HG03521 (cell line): ENCODE measurements at regions not wholly inside any gene's neighbourhood (a gene's known extent, or its start where the extent isn't known, plus 50 kb on each side); places are given as distances from the start of the nearest gene placed in this dataset.
A peak's percentile ranks its signal among the peaks of the same experiment; 100 is the strongest.

Source experiments
- ATAC-seq: cut with Tn5 transposase; IDR thresholded peaks from one replicate; pipeline ENCODE4 v1.9.1; 2021; ENCODE audit warnings: mild to moderate bottlenecking, moderate library complexity; ENCODE audit not compliant: unreplicated experiment

GRCh38 chr7:113715981-113716856, 202.6 kb downstream of the PPP1R3A start:
- no peak for ATAC-seq

DNA sequence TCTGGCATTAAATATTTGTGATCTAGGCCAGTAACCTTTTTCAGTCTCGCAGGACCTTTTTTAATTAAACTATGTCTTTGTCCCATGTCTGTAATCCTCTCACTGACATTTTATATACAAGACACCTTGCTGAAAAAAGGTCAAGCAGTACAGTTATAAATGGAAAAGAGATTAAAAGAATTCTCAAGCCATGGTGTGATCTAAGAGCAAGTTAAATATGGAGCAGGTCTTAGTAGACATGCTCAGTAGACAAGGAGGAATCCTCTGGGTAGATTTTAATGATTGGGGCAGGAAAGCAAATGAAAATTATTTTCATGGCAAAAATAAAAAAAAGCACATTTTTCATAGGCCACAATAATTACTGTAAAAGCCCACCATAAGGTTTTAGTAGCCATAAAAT, 203.5 kb downstream of the PPP1R3A start:
- ATAC-seq, result no peak

DNA sequence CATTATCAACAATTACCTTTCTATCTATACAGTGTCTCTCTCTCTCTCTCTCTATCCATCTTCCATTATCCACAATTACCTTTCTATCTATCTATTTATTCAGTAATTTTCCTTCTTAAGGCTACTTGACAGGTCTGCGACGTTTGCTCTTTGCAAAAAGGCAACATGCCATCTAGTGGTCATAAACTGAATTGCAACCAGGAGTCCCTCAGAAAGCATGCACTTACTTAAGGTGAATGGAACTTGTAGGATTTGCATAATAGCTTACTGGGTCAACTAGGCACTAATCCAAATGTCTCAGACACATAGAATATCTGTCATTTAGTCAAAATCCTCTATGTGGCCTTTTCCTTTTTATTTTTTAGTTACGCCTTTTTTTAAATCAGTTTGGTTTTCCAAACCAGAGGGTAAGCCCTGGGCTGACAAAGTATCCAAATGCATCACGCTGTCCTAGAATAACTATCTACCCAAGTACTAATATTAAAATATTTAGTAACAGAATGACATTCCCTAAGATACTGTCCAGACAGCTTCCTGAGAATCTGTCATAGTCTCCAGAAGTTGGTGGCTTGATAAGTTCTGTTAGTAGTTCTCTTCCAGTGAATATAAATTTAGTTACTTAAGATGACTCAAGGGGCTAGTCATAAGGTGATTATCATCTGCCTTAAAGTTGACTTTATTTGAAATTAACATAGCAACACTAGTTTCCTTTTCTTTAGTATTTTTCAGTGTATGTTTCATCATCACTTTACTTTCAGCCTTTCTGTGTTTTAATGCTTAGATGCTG, 208.3 kb downstream of the PPP1R3A start:
- peak; percentile 97 for ATAC-seq

DNA sequence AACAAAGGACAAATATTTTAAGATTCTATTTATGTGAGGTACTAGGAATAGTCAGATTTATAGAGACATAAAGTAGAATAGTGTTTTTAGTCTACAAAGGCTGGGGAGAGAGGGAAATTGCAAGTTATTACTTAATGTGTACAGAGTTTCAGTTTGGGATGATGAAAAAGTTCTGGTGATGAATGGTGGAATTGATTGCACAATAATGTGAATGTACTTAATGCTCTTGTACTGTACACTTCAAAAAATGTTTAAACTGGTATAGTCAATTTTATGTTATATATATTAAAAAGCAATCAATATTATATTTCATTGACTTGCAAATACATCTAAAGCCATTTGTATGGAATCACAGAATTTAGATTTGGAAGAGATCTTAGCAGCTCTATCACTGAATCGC, 213.4 kb downstream of the PPP1R3A start:
- no peak for ATAC-seq

DNA sequence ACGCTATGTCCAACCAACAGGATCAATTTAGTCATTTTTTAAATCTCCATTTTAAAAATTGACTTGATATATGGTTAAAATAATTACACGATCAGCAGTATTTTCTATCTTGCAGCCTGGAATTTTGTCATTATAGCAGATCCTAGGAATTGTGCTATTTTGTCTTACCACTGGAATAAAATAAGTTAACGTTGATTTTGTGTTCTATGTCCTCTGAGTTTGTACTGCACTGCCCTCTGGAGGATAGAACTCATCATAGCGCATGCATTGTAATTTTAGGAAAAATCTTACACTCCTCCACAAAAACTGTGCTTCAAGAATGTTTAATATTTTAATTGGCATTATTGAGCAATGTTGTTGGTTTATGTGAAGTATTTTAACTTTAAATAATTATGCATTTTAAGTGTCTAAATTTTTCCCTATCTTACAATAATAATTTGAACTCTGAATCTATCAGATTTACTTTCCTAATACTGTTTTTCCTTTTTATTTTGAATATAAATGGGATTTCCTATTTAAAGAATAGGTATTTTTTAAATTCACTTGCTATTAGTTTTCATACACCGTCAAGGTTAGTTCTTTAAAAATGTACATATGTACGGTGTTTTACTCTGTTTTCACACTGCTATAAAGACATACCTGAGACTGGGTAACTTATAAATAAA, 220.1 kb downstream of the PPP1R3A start:
- no peak for ATAC-seq

GRCh38 chr7:113694149-113694548, 224.7 kb downstream of the PPP1R3A start:
- no peak for ATAC-seq

- no peak for ATAC-seq
Measured at GRCh38 chr7:113684165-113684564, 234.6 kb downstream of the PPP1R3A start.

GRCh38 chr7:113677811-113678210, 241.0 kb downstream of the PPP1R3A start:
- ATAC-seq, result no peak

DNA sequence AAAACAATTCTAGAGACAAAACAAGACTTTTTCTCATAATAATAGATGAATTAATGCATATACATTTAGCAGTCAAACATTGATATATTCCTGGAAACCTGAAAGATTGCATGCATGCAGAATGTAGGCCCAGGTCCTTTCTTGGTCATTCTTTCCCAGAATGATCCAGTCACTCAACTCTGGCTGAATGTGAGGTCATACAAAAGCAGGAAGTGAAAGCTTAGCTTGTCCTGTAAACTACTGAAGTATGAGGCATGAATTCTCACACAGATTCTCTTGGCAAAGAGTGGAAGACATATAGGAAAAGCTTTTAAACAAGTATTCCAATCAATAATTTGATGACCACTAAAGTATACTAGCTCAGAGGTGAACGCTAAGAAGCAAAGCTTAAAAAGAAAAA, 253.9 kb downstream of the PPP1R3A start:
- ATAC-seq, result no peak

GRCh38 chr7:113659416-113659815, 259.4 kb downstream of the PPP1R3A start:
- no peak for ATAC-seq

- peak; percentile 86 for ATAC-seq
Measured at GRCh38 chr7:113657603-113658002, 261.2 kb downstream of the PPP1R3A start.

DNA sequence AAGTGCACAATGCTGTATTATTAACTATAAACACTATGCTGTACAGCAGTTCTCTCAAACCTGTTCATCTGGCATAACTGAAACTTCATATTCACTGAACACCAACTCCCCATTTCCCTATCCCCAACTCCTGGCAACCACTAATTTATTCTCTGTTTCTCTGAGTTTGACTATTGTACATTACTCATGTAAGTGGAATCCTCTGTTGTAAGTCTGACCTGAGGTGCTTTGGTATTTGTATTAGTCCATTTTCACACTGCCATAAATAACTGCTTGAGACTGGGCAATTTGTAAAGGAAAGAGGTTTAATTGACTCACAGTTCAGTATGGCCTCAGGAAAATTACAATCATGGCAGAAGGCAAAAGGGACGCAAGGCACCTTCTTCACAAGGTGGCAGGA, 266.3 kb downstream of the PPP1R3A start:
- no peak for ATAC-seq

DNA sequence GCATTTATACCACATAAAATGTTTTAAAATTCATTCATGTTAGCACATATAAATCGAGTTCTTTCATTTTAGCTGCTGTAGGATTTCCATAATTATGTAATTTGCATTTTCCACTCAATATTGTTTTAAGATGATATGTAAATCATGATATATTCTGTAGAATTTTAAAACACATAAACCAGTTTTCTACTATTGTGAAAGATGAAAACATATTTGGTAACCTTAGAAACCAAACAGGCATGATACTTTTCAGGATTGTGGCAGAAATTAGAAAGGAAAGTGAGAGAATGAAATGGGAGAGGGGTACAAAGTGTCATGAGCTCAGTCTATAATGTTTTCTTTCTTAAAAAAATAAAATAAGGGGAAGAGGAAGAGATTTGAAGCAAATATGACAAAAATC, 269.3 kb downstream of the PPP1R3A start:
- no peak for ATAC-seq

GRCh38 chr7:113639221-113639620, 279.6 kb downstream of the PPP1R3A start:
- ATAC-seq, result no peak

GRCh38 chr7:113636727-113637421, 281.9 kb downstream of the PPP1R3A start:
- ATAC-seq, result no peak

DNA sequence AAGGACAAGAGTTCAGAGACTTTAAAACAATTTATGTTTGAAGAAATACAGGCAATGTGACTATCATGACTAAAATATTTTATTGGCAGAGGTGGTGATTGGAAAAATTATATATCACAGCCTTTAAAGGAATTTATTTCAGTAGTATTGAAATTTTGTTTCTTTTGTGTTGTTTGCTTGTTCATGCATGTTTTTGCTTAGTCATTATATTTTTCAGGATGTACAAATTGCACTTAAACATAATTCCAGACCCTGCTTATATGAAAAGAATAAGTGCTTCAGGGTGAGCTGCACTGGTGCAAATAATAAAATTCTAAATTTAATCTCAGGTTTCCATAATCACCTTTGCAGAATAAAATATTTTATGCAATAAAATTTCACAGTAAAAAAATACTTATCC, 283.3 kb downstream of the PPP1R3A start:
- ATAC-seq, result no peak

- no peak for ATAC-seq
Measured at GRCh38 chr7:113633073-113633472, 285.7 kb downstream of the PPP1R3A start.

- no peak for ATAC-seq
Measured at GRCh38 chr7:113628948-113629847, 289.6 kb downstream of the PPP1R3A start.

DNA sequence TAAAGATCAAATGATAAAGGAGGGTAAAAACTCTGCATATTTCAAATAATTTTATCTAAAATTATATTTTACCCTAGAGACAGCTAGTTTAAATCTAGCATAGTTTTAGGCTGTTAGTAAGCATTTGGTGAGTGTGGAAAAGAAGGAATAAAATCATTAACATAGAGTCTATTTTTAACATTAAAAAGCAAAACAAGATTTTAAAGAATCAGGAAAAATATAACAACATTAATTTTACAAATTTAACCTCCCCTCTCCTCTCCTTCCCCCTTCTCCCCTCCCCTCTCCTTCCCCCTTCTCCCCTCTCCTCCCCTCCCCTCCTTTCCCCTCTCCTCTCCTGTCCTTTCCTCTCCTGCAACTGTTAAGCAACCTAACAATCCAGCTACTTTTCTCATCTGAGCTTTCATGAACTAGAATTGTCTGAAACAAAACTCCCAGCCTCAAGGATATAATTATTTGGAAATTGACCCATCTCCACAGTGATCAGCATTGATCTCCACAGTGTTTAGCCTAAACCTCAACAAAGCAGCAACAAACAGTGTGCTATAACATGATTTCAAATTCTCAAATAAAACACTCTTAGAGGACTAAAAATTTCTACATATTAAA, 293.2 kb downstream of the PPP1R3A start:
- no peak for ATAC-seq

- ATAC-seq, result no peak
Measured at GRCh38 chr7:113622796-113623195, 296.0 kb downstream of the PPP1R3A start.
